Neutrophil (primary cell): ENCODE measurements at regions not wholly inside any gene's neighbourhood (a gene's known extent, or its start where the extent isn't known, plus 50 kb on each side); places are given as distances from the start of the nearest gene placed in this dataset.
"Not testable (repeated sequence)": the region's sequence is repeated elsewhere in the genome, so short reads cannot be mapped to it uniquely, and the experiment has no call there.

Experiments
- H3K27ac ChIP-seq: fragments of 200-600 bp; sonication (generic); 2 replicates; pipeline ENCODE4 v1.5.1; 2016; ENCODE audit warnings: mild to moderate bottlenecking, moderate library complexity
- H3K27me3 ChIP-seq: fragments of 200-600 bp; sonication (generic); 2 replicates; pipeline ENCODE4 v1.6.0; 2016; ENCODE audit warnings: mild to moderate bottlenecking
- H3K36me3 ChIP-seq: fragments of 200-600 bp; sonication (generic); 2 replicates; pipeline ENCODE4 v1.5.1; 2017
- H3K4me1 ChIP-seq, 2 experiments: fragments of 200-600 bp in 1 of 2; sonication (generic) in 1 of 2; 1 replicate in 1 of 2; 2 replicates in 1 of 2; pipeline versions ENCODE4 v1.5.1 to v1.6.1; 2013 to 2016; ENCODE audit warnings: low read depth in 1 of 2, low read length in 1 of 2, mild to moderate bottlenecking in 1 of 2, moderate library complexity in 1 of 2; ENCODE audit not compliant: control insufficient read depth in 1 of 2, insufficient read depth in 1 of 2
- H3K4me3 ChIP-seq, 2 experiments: fragments of 200-600 bp in 1 of 2; sonication (generic) in 1 of 2; 1 replicate in 1 of 2; 2 replicates in 1 of 2; pipeline ENCODE4 v1.5.1; 2013 to 2016; ENCODE audit warnings: low read depth in 1 of 2, low read length in 1 of 2, mild to moderate bottlenecking in 1 of 2, moderate library complexity in 1 of 2
- H3K9me3 ChIP-seq: fragments of 200-600 bp; sonication (generic); 2 replicates; pipeline ENCODE4 v1.5.1; 2016
- TF ChIP-seq, protein P1 (sequence below): fragments of 200-600 bp; sonication (generic); IDR thresholded peaks from 2 replicates; pipeline ENCODE4 v1.5.1; 2016; ENCODE audit warnings: antibody characterized with exemption

GRCh38 chr10:46216836-46217751 is 69.7 kb upstream of the ANTXRL start:
- Histone ChIP-seq H3K27ac (no peak overlapping the region), H3K4me1 (no peaks in the 10 kb centered on the region), H3K36me3 (no peaks in the 10 kb centered on the region), H3K9me3 (no peaks in the 10 kb centered on the region), H3K4me3 (no peak overlapping the region), H3K27me3 (no peaks in the 10 kb centered on the region)
- TF ChIP-seq, protein P1, sequence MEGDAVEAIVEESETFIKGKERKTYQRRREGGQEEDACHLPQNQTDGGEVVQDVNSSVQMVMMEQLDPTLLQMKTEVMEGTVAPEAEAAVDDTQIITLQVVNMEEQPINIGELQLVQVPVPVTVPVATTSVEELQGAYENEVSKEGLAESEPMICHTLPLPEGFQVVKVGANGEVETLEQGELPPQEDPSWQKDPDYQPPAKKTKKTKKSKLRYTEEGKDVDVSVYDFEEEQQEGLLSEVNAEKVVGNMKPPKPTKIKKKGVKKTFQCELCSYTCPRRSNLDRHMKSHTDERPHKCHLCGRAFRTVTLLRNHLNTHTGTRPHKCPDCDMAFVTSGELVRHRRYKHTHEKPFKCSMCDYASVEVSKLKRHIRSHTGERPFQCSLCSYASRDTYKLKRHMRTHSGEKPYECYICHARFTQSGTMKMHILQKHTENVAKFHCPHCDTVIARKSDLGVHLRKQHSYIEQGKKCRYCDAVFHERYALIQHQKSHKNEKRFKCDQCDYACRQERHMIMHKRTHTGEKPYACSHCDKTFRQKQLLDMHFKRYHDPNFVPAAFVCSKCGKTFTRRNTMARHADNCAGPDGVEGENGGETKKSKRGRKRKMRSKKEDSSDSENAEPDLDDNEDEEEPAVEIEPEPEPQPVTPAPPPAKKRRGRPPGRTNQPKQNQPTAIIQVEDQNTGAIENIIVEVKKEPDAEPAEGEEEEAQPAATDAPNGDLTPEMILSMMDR: no peak

DNA sequence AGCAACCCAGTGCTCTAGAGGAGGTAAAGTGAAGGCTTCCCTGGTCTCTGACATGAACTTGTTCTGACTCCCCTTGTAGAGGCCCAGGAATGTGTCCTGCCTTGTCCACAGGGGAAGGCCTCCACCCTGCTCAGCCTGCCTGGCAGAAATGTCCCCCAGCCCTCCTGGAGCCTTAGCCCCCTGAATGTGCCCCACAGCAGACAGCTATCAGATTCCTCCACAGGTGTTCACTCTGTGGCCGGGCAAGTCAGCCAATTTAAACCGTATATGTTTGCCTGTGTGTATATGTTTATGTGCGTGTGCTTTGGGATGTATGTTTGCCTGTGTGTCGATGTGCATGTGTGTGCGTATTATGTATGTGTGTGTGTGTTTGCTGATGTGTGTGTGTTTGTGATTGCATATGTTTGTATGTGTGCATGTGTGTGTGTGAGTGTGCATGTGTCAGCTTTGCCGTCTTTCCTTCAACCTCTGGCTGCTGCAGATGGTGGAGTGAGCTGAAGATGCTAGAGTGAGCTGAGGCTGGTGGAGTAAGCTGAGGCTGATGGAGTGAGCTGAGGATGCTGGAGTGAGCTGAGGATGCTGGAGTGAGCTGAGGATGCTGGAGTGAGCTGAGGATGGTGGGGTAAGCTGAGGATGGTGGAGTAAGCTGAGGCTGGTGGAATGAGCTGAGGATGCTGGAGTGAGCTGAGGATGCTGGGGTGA is 68.9 kb upstream of the ANTXRL start:
- H3K4me3 ChIP-seq: no peak overlapping the region
- no peaks in the 10 kb centered on the region for H3K36me3 ChIP-seq
- H3K9me3 ChIP-seq: no peaks in the 10 kb centered on the region
- no peaks in the 10 kb centered on the region for H3K4me1 ChIP-seq
- no peaks in the 10 kb centered on the region for H3K27me3 ChIP-seq
- no peak overlapping the region for H3K27ac ChIP-seq
- TF ChIP-seq, protein P1: no peak

- Histone ChIP-seq H3K4me1 (no peaks in the 10 kb centered on the region), H3K9me3 (no peaks in the 10 kb centered on the region), H3K36me3 (no peaks in the 10 kb centered on the region), H3K4me3 (no peak overlapping the region), H3K27me3 (no peaks in the 10 kb centered on the region), H3K27ac (no peak overlapping the region)
- TF ChIP-seq, protein P1: no peak
Measured at GRCh38 chr10:46218921-46219320, 67.9 kb upstream of the ANTXRL start.

DNA sequence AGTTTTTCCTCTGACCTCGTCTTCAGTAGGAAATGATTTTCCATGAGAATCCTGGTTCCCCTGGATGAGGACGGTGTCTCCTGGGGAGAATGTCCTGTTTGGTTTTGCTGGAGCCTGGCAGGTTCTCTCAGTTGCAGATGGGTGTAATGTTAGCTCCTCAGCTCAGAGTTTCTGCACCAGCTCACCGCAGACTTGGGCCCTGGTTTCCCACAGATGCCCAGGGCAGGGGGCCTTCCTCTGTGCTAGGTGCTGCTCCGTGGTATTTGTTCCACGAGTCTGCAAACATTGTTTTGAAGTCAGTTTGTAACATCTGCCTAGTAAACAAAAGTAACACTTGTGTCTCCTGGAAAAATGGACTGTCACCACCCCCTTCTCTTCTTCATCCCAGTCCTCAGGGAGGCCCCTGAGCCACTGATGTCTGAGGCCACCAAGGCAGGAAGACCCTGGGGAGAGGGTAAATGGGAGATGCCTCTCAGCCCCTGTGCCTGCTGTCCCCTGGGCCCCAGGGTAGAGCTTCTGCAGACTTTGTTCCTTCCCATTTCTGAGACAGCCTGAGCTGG is 67.3 kb upstream of the ANTXRL start:
- not testable (repeated sequence) for H3K9me3 ChIP-seq, H3K36me3 ChIP-seq, H3K4me3 ChIP-seq, H3K27ac ChIP-seq, H3K27me3 ChIP-seq, H3K4me1 ChIP-seq

GRCh38 chr10:46220187-46220586 is 66.6 kb upstream of the ANTXRL start:
- TF ChIP-seq, protein P1: no peak
- H3K4me3 ChIP-seq: no peak overlapping the region
- no peaks in the 10 kb centered on the region for H3K4me1 ChIP-seq
- H3K27ac ChIP-seq: no peak overlapping the region
- no peaks in the 10 kb centered on the region for H3K36me3 ChIP-seq
- no peaks in the 10 kb centered on the region for H3K9me3 ChIP-seq
- no peaks in the 10 kb centered on the region for H3K27me3 ChIP-seq
